HG03439 (cell line): ENCODE measurements at regions not wholly inside any gene's neighbourhood (a gene's known extent, or its start where the extent isn't known, plus 50 kb on each side); places are given as distances from the start of the nearest gene placed in this dataset.

Source experiments
- ATAC-seq: cut with Tn5 transposase; IDR thresholded peaks from one replicate; pipeline ENCODE4 v1.9.1; 2021; ENCODE audit warnings: mild to moderate bottlenecking, moderate library complexity; ENCODE audit not compliant: unreplicated experiment

- no peak for ATAC-seq
These were observed 352.2 kb downstream of the FSCB start for GRCh38 chr14:44154874-44155273.

GRCh38 chr14:44154446-44154845 lies 352.6 kb downstream of the FSCB start:
- no peak for ATAC-seq

DNA sequence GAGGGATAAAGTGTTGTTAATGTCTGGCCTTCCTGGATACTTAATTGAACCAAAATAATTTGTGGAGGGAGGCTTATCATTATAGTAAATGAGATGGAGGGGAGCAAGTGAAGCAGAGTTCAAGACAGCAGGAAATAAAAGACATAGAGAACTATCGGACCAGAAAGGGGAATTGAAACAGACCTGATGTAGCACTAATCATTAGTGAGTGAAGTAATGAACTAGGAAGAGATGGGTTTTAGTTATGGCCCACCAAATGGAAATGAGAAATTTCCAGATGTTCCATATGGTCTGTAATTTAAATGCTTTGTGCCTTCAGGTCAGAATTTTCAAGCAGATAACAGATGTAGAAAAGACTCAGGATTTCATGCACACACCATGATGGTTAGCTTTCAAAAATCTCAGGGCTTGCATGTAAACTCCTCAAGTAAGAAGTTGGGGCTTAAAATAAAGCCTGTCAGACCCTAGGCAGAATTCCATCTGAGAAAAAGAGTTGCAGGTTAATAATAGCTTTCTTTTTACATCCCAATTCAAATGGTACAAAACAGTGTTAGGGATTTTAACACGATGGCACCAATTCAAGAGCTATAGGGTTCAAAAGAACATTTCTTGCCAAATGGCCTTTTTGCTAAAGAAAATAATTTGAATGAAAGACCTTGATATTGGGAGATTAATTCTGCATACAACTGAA lies 355.8 kb downstream of the FSCB start:
- ATAC-seq = no peak

DNA sequence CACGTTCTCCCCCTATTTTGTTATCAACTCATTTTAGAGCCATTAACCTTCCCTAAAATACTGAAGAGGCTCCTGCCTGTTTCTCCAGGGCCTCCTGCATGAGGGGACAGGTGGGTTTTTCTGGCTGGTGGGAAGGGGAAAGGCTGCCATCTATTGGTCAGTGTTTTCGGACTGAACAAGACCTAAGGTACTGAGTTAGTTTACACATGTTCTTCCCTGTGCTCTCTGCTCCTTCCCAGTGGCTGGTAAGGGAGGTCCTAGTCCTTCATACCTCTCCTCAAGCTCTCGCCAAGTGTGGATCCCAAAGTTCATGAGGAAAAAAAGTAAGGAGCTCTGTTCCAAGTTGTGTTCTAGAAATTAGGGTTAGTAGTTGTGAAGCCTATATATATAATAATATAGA lies 357.5 kb downstream of the FSCB start:
- peak; percentile 64 for ATAC-seq

DNA sequence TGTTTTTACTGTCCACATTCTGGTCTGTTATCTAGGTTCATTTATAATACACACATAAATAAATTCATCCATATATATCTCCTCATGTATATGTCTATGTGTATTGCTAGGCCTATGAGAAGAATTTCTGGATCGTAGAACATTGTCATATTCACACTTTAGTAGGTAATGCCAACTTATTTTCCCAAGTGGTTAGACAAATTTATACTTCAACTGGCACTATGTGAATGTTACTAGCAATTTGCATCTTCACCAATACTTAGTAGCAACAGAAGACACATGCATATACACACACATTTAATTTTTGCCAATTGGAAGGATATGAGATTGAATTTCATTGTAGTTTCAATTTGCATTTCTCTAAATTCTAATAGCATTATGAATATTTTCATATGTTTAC lies 365.1 kb downstream of the FSCB start:
- no peak for ATAC-seq

- ATAC-seq = peak; percentile 81
These were observed 371.1 kb downstream of the FSCB start for GRCh38 chr14:44135972-44136371.

- no peak for ATAC-seq
These were observed 375.2 kb downstream of the FSCB start for GRCh38 chr14:44131861-44132260.

DNA sequence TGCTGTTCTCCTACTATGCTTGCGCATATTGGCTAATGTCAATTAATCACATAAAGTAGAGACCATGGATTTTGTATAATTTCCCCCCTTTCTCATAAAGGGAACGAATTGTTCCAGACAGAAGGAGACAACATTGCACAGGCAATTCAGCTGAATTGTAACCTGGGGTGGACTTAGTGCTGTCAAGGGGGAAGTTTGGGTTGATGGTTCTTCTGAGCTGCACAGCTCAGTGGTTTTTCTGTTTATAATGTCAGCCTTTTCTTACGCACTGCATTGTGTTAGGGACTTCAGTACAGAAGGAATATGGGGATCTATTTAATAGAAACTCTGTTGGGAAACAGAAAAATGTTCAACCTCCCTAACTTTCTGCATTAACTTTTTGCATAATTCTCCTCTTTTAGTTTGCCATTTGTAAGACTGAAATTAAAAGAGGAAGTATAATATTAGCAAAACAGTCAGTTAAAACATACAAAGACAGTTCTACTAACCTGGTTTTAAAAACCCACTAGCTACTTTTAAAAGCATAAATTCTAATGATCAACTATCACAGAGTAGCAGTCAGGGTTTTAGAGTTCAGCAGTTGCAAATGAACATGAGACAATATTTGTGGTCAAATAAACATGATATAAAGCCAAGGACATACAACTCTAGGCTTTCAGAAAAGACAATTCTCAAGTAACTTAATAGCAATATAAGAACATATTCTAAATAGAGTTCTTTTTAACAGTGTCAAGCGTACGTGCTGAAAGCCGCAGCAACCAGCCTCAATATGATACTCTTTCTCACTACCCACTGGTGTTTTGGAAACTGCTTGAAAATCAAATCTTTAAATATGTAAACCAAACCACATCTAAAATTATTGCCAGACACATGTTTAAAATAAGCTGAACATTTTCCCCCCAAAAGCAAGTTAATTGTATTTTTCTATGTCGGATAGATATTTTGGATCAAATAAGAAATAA lies 393.0 kb downstream of the FSCB start:
- peak; percentile 48 for ATAC-seq

- no peak for ATAC-seq
These were observed 394.2 kb downstream of the FSCB start for GRCh38 chr14:44112774-44113460.

GRCh38 chr14:44109036-44109435 lies 398.0 kb downstream of the FSCB start:
- ATAC-seq = no peak

- no peak for ATAC-seq
These were observed 398.5 kb downstream of the FSCB start for GRCh38 chr14:44108601-44109000.

GRCh38 chr14:44107156-44107555 lies 399.9 kb downstream of the FSCB start:
- ATAC-seq = no peak

DNA sequence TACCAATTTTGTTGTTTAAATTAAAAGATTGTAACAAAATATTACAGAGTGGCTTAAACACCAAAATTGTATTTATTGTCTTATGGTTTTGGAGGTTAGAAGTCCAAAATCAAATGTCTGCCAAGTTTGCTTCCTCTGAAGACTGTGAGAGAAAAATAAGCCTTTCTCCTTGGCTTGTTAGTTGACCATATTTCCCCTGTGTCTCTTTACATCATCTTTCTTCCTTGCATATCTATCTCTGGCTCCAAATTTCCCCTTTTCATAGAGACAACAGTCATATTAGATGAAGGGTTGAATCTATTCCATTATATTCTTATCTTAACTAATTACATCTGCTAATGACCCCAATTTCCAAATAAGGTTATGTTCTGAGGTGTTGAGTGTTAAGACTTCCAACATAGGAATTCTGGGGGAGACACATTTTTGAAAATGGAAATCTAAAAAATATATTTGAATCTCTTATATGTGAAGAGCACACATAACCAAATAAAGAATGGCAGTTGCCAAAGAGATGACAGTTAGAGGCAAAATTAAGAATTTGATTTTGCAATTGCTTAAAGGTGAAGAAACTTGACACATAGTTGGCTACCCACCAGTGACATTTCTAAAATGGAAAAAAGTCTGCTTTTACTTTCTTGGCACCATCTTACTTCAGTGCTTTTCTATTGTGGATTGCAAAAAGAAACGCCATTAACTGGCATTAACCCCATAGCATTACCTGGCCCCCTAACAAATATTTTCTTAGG lies 407.2 kb downstream of the FSCB start:
- no peak for ATAC-seq

- no peak for ATAC-seq
These were observed 425.9 kb downstream of the FSCB start for GRCh38 chr14:44081146-44081545.

- no peak for ATAC-seq
These were observed 437.0 kb downstream of the FSCB start for GRCh38 chr14:44070046-44070445.

DNA sequence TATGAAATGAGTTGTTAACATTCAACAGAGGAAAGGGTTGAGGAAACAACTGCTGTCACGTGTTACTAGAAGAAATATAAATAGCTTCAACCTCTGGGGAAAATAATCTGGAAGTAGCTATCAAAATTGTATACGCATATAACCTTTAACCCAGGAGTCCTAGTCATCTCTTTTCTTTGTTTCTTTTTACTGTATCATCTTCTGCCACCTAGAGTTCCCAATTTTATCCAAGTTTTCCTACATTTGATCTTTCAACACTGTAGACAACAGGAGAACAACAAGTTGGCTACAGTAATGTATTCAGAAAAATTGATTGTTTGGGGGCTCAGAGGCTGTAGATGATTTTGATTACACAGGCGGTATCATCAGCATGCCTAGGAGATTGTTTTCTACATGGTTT lies 453.7 kb downstream of the FSCB start:
- no peak for ATAC-seq

- no peak for ATAC-seq
These were observed 465.4 kb downstream of the FSCB start for GRCh38 chr14:44041700-44042099.

DNA sequence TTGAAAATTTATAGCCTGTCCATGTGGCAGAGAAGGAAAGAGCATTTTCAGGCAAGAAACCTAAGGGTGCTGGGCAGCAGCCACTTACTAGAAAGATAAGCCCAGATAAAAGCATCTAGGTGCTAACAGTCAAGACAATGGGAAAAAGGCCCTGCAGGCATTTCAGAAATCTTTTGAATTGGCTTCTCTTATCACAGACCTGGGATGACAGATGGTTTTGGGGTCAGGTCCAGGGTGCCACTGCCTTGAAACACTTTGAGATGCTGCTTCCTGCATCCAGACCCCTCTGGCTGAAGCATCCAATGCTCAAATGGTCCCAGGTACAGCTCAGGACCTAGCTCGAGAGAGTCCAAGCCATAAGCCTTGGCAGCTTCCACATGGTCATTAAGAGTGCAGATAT lies 466.5 kb downstream of the FSCB start:
- ATAC-seq = no peak

DNA sequence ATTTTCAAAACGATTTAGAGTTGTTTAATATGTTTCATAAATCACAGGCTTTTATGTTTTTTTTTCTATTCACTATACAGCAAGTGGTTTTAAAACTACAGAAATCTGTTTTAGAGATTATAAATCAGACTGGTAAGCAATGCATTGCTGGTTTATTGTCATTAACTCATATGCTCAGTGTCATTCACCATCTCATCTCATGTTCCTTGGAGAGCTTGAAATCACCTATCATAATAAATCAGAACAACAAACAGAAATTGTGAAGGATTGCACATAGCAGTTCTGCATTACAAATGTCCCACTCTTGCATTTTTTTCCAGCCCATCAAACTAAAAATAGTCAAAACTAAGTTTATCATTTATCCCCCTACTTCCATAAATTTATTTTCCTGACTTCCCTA lies 470.8 kb downstream of the FSCB start:
- ATAC-seq = no peak

- no peak for ATAC-seq
These were observed 471.4 kb downstream of the FSCB start for GRCh38 chr14:44035707-44036106.

GRCh38 chr14:44030831-44031383 lies 476.2 kb downstream of the FSCB start:
- ATAC-seq = no peak
